H9 (cell line): ENCODE measurements at regions not wholly inside any gene's neighbourhood (a gene's known extent, or its start where the extent isn't known, plus 50 kb on each side); places are given as distances from the start of the nearest gene placed in this dataset.

Experiments
- DNase-seq: peaks from one replicate; pipeline ENCODE4 v3.0.0-alpha.2; 2017
- H2AFZ ChIP-seq: one replicate; pipeline ENCODE4 v1.6.1; 2013; ENCODE audit warnings: mild to moderate bottlenecking, low read length, control low read depth, moderate library complexity
- H2AK5ac ChIP-seq: 2 replicates; pipeline ENCODE4 v1.6.1; 2013; ENCODE audit warnings: low read length, control low read depth, mixed read lengths; ENCODE audit not compliant: insufficient read length
- H2BK120ac ChIP-seq: one replicate; pipeline ENCODE4 v1.6.1; 2013; ENCODE audit warnings: low read depth, mild to moderate bottlenecking, low read length, control low read depth, inconsistent platforms; ENCODE audit not compliant: poor library complexity, severe bottlenecking
- H2BK12ac ChIP-seq: 2 replicates; pipeline ENCODE4 v1.6.1; 2013; ENCODE audit warnings: low read length, control low read depth, mixed read lengths, low read depth; ENCODE audit not compliant: insufficient read length
- H2BK15ac ChIP-seq: 2 replicates; pipeline ENCODE4 v1.6.1; 2013; ENCODE audit warnings: low read depth, low read length, control low read depth
- H2BK20ac ChIP-seq: one replicate; pipeline ENCODE4 v1.6.1; 2013; ENCODE audit warnings: low read depth, mild to moderate bottlenecking, low read length, control low read depth, inconsistent platforms; ENCODE audit not compliant: poor library complexity, severe bottlenecking
- H2BK5ac ChIP-seq: 2 replicates; pipeline ENCODE4 v1.6.1; 2013; ENCODE audit warnings: low read length, control low read depth, mixed read lengths; ENCODE audit not compliant: insufficient read length
- H3K14ac ChIP-seq: 2 replicates; pipeline ENCODE4 v1.6.1; 2013; ENCODE audit warnings: low read length, control low read depth; ENCODE audit not compliant: insufficient read depth
- H3K18ac ChIP-seq: 2 replicates; pipeline ENCODE4 v1.6.1; 2013; ENCODE audit warnings: low read depth, mild to moderate bottlenecking, mixed read lengths, low read length, control low read depth; ENCODE audit not compliant: insufficient read length
- H3K23ac ChIP-seq: 2 replicates; pipeline ENCODE4 v1.6.1; 2013; ENCODE audit warnings: low read length, control low read depth, mixed read lengths, low read depth; ENCODE audit not compliant: insufficient read length
- H3K23me2 ChIP-seq: 2 replicates; pipeline ENCODE4 v1.6.1; 2013; ENCODE audit warnings: low read depth, mild to moderate bottlenecking, mixed read lengths, low read length, control low read depth; ENCODE audit not compliant: insufficient read length, poor library complexity, severe bottlenecking
- H3K27ac ChIP-seq: 2 replicates; pipeline ENCODE4 v1.5.1; 2013; ENCODE audit warnings: low read length, control low read depth, mixed read lengths, low read depth; ENCODE audit not compliant: insufficient read length
- H3K27me3 ChIP-seq: 2 replicates; pipeline ENCODE4 v1.6.1; 2013; ENCODE audit warnings: low read length, control low read depth, inconsistent platforms; ENCODE audit not compliant: insufficient read depth
- H3K4ac ChIP-seq: 2 replicates; pipeline ENCODE4 v1.6.1; 2013; ENCODE audit warnings: low read depth, mild to moderate bottlenecking, control low read depth, inconsistent platforms, low read length, moderate library complexity
- H3K4me1 ChIP-seq: 2 replicates; pipeline ENCODE4 v1.6.1; 2013; ENCODE audit warnings: low read length, control low read depth, inconsistent platforms; ENCODE audit not compliant: insufficient read depth
- H3K4me2 ChIP-seq: 2 replicates; pipeline ENCODE4 v1.6.1; 2013; ENCODE audit warnings: low read length, control low read depth, mixed read lengths; ENCODE audit not compliant: insufficient read length, insufficient read depth
- H3K56ac ChIP-seq: 2 replicates; pipeline ENCODE4 v1.6.1; 2013; ENCODE audit warnings: low read depth, mild to moderate bottlenecking, mixed read lengths, low read length, control low read depth; ENCODE audit not compliant: insufficient read length
- H3K79me1 ChIP-seq: 2 replicates; pipeline ENCODE4 v1.6.1; 2013; ENCODE audit warnings: low read depth, mild to moderate bottlenecking, moderate library complexity, low read length, control low read depth, inconsistent platforms; ENCODE audit not compliant: insufficient read depth, poor library complexity, severe bottlenecking
- H3K79me2 ChIP-seq: 2 replicates; pipeline ENCODE4 v1.6.1; 2013; ENCODE audit warnings: low read length, control low read depth, inconsistent platforms; ENCODE audit not compliant: insufficient read depth
- H3K9ac ChIP-seq: 2 replicates; pipeline ENCODE4 v1.6.1; 2013; ENCODE audit warnings: low read length, control low read depth, mixed read lengths; ENCODE audit not compliant: insufficient read length; ENCODE audit errors: extremely low read depth
- H3K9me3 ChIP-seq: one replicate; pipeline ENCODE4 v1.6.1; 2013; ENCODE audit warnings: low read depth, low read length, inconsistent platforms; ENCODE audit not compliant: control insufficient read depth
- H3T11ph ChIP-seq: one replicate; pipeline ENCODE4 v1.6.1; 2013; ENCODE audit warnings: mild to moderate bottlenecking, low read length, control low read depth, inconsistent platforms
- H4K20me1 ChIP-seq: one replicate; pipeline ENCODE4 v1.6.1; 2013; ENCODE audit not compliant: control insufficient read depth, insufficient read length, insufficient read depth
- H4K5ac ChIP-seq: 2 replicates; pipeline ENCODE4 v1.6.1; 2013; ENCODE audit warnings: low read depth, mild to moderate bottlenecking, mixed read lengths, low read length, control low read depth; ENCODE audit not compliant: insufficient read length
- H4K8ac ChIP-seq: replicated peaks from 2 replicates; pipeline ENCODE4 v1.6.1; 2013; ENCODE audit warnings: low read length, control low read depth, mixed read lengths, low read depth; ENCODE audit not compliant: insufficient read length
- H4K91ac ChIP-seq: 2 replicates; pipeline ENCODE4 v1.6.1; 2013; ENCODE audit warnings: low read depth, mild to moderate bottlenecking, moderate library complexity, mixed read lengths, low read length, control low read depth; ENCODE audit not compliant: insufficient read length
- H3K27ac Mint-ChIP-seq, 3 experiments: 2 replicates in 2 of 3; 3 replicates in 1 of 3; pipeline ENCODE4 v1.8.0; 2020 to 2021; ENCODE audit warnings: mixed read lengths in 3 of 3, mild to moderate bottlenecking in 1 of 3, moderate library complexity in 1 of 3
- H3K27me3 Mint-ChIP-seq: 2 replicates; pipeline ENCODE4 v1.8.0; 2021; ENCODE audit warnings: low read depth, mild to moderate bottlenecking, moderate library complexity, mixed read lengths
- H3K36me3 Mint-ChIP-seq, 3 experiments: 2 replicates in 2 of 3; 3 replicates in 1 of 3; pipeline ENCODE4 v1.8.0; 2020 to 2021; ENCODE audit warnings: low read depth in 3 of 3, mixed read lengths in 3 of 3; ENCODE audit not compliant: insufficient read depth in 1 of 3
- H3K4me1 Mint-ChIP-seq, 2 experiments: 2 replicates each; pipeline ENCODE4 v1.8.0; 2020; ENCODE audit warnings: mixed read lengths in 2 of 2
- H3K4me3 Mint-ChIP-seq, 2 experiments: 2 replicates in 1 of 2; 3 replicates in 1 of 2; pipeline ENCODE4 v1.8.0; 2020 to 2021; ENCODE audit warnings: mild to moderate bottlenecking in 2 of 2, mixed read lengths in 2 of 2, moderate library complexity in 1 of 2
- H3K9me3 Mint-ChIP-seq, 2 experiments: 2 replicates in 1 of 2; 3 replicates in 1 of 2; pipeline ENCODE4 v1.8.0; 2020; ENCODE audit warnings: mild to moderate bottlenecking in 2 of 2, mixed read lengths in 2 of 2, moderate library complexity in 1 of 2
- CTCF ChIP-seq: fragments of 200-600 bp; sonication (generic); conservative IDR thresholded peaks from 3 replicates; pipeline ENCODE4 v1.8.0; 2021; ENCODE audit warnings: antibody characterized with exemption, mild to moderate bottlenecking
- WGBS: extraction: QIAGEN DNeasy Blood & Tissue Kit; methylation state at CpG from one replicate; pipeline ENCODE4 v1.1.7; 2013; ENCODE audit warnings: missing lambda C conversion rate, low lambda C conversion rate, mixed read lengths; ENCODE audit not compliant: insufficient read length; ENCODE audit errors: extremely low coverage; 5-methylcytosine and 5-hydroxymethylcytosine counted together

- Histone ChIP-seq H3T11ph (no peak overlapping the region), H4K20me1 (no peaks in the 10 kb centered on the region), H3K4me1 (no peaks in the 10 kb centered on the region), H3K18ac (no peak overlapping the region), H3K4ac (no peak overlapping the region), H2BK12ac (no peak overlapping the region), H3K56ac (no peak overlapping the region), H2AFZ (no peak overlapping the region), H3K9me3 (no peaks in the 10 kb centered on the region), H3K9ac (no peak overlapping the region), H4K91ac (no peak overlapping the region), H2BK120ac (no peak overlapping the region), H2BK5ac (no peak overlapping the region), H4K8ac (no peak overlapping the region), H3K79me1 (no peaks in the 10 kb centered on the region), H3K23me2 (no peaks in the 10 kb centered on the region), H3K79me2 (no peaks in the 10 kb centered on the region), H3K27me3 (no peaks in the 10 kb centered on the region), H2BK15ac (no peak overlapping the region), H3K4me2 (no peak overlapping the region), H2BK20ac (no peak overlapping the region), H3K14ac (no peak overlapping the region), H3K23ac (no peak overlapping the region), H2AK5ac (no peak overlapping the region), H4K5ac (no peak overlapping the region), H3K27ac (no peak overlapping the region)
- Mint-ChIP-seq H3K4me3 (no peak overlapping the region), H3K27me3 (no peaks in the 10 kb centered on the region), H3K9me3 (peaks cover 0 to 6% of the 10 kb centered on the region in 2 experiments; a peak in 2 of 5 replicates), H3K36me3 (no peaks in the 10 kb centered on the region), H3K4me1 (no peaks in the 10 kb centered on the region), H3K27ac (no peak overlapping the region)
- TF ChIP-seq CTCF, result no peak
- DNase-seq, result no peak
- WGBS, result no CpG with 5 or more reads among the region's 2 CpGs
Observed at GRCh38 chr2:81213598-81213997, 909.0 kb upstream of the LRRTM1 start.
